Hepatocyte (in vitro differentiated cells): ENCODE measurements at regions not wholly inside any gene's neighbourhood (a gene's known extent, or its start where the extent isn't known, plus 50 kb on each side); places are given as distances from the start of the nearest gene placed in this dataset.

ENCODE experiments used
- DNase-seq: peaks from one replicate; pipeline ENCODE4 v3.0.0-alpha.2; 2016; ENCODE audit warnings: low spot score
- H2AFZ ChIP-seq: fragments of 200-600 bp; sonication (generic); 2 replicates; pipeline ENCODE4 v1.6.0; 2016; ENCODE audit warnings: antibody characterized with exemption, mild to moderate bottlenecking
- H3K27ac ChIP-seq: fragments of 200-600 bp; sonication (generic); 2 replicates; pipeline ENCODE4 v1.5.1; 2016; ENCODE audit warnings: mild to moderate bottlenecking
- H3K27me3 ChIP-seq: fragments of 200-600 bp; sonication (generic); 2 replicates; pipeline ENCODE4 v1.6.1; 2016
- H3K36me3 ChIP-seq: fragments of 200-600 bp; sonication (generic); replicated peaks from 2 replicates; pipeline ENCODE4 v1.5.1; 2016; ENCODE audit warnings: low read depth; ENCODE audit not compliant: insufficient read depth
- H3K4me1 ChIP-seq: fragments of 200-600 bp; sonication (generic); 2 replicates; pipeline ENCODE4 v1.5.1; 2016; ENCODE audit warnings: mild to moderate bottlenecking, moderate library complexity; ENCODE audit not compliant: insufficient read depth
- H3K4me2 ChIP-seq: fragments of 200-600 bp; sonication (generic); 2 replicates; pipeline ENCODE4 v1.6.0; 2016
- H3K4me3 ChIP-seq: fragments of 200-600 bp; sonication (generic); 2 replicates; pipeline ENCODE4 v1.5.1; 2016; ENCODE audit warnings: mild to moderate bottlenecking
- H3K79me2 ChIP-seq: fragments of 200-600 bp; sonication (generic); 2 replicates; pipeline ENCODE4 v1.6.0; 2017; ENCODE audit warnings: mild to moderate bottlenecking
- H3K9me2 ChIP-seq: fragments of 200-600 bp; sonication (generic); replicated peaks from 2 replicates; pipeline ENCODE4 v1.6.0; 2017; ENCODE audit warnings: mild to moderate bottlenecking; ENCODE audit not compliant: insufficient read depth
- H3K9me3 ChIP-seq: fragments of 200-600 bp; sonication (generic); 2 replicates; pipeline ENCODE4 v1.5.1; 2016; ENCODE audit warnings: low read depth, mild to moderate bottlenecking
- H4K20me1 ChIP-seq: fragments of 200-600 bp; sonication (generic); 2 replicates; pipeline ENCODE4 v1.6.0; 2016; ENCODE audit warnings: mild to moderate bottlenecking; ENCODE audit not compliant: insufficient read depth, poor library complexity, severe bottlenecking
- CTCF ChIP-seq: fragments of 200-600 bp; sonication (generic); IDR thresholded peaks from 2 replicates; pipeline ENCODE4 v1.5.1; 2016; ENCODE audit warnings: antibody characterized with exemption, mild to moderate bottlenecking; ENCODE audit not compliant: poor library complexity
- EZH2 ChIP-seq: fragments of 200-600 bp; sonication (generic); IDR thresholded peaks from 2 replicates; pipeline ENCODE4 v1.6.1; 2016; ENCODE audit warnings: antibody characterized with exemption, mild to moderate bottlenecking, borderline replicate concordance
- EZH2phosphoT487 ChIP-seq: fragments of 200-600 bp; sonication (generic); IDR thresholded peaks from one replicate; pipeline ENCODE4 v1.6.1; 2018; ENCODE audit warnings: antibody characterized with exemption, mild to moderate bottlenecking, low read depth, moderate library complexity; ENCODE audit not compliant: unreplicated experiment, severe bottlenecking
- WGBS: methylation state at CpG from one replicate; pipeline ENCODE4 v1.1.6; 2016; ENCODE audit warnings: low lambda C conversion rate; ENCODE audit errors: missing lambda C conversion rate; 5-methylcytosine and 5-hydroxymethylcytosine counted together

DNA sequence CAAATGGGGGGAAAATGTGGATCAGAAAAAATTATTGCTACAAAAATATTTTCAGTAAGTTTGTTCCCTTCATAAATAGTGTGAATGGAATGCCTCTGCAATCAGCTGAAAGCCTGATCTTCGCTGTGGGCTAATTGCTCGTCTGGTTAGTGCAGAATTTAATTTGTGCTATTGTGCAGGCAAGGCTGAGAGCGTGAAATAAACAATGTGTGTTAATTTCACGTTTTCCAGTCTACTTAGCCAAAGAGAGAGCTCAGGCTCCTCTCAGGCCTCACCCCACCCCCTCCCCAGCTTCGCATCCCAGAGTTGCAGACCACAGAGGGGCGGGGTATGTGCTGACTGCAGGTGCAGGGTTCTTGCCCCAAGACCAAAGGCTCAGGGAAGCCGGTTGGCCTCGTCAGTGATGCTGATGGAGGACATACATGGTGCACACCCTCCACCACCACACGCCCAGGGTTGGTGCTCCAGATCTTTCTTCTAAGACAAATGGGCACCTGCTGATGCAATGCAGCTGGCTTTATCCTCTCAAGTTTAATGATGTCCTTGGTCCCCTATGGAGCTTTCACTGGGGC lies 302.6 kb upstream of the SLC14A2 start:
- no peak overlapping the region for H3K4me2 ChIP-seq
- no peaks in the 10 kb centered on the region for H3K9me3 ChIP-seq
- no peaks in the 10 kb centered on the region for H3K79me2 ChIP-seq
- 89% methylated on average over 9 of the region's 9 CpGs for WGBS
- H3K9me2 ChIP-seq: no peaks in the 10 kb centered on the region
- H3K4me1 ChIP-seq: no peaks in the 10 kb centered on the region
- no peak for DNase-seq
- no peak overlapping the region for H2AFZ ChIP-seq
- H3K36me3 ChIP-seq: no peaks in the 10 kb centered on the region
- no peak overlapping the region for H3K27ac ChIP-seq
- no peaks in the 10 kb centered on the region for H3K27me3 ChIP-seq
- TF ChIP-seq CTCF: no peak
- no peak for TF ChIP-seq EZH2
- TF ChIP-seq EZH2phosphoT487: no peak
- no peak overlapping the region for H3K4me3 ChIP-seq
- H4K20me1 ChIP-seq: no peaks in the 10 kb centered on the region

DNA sequence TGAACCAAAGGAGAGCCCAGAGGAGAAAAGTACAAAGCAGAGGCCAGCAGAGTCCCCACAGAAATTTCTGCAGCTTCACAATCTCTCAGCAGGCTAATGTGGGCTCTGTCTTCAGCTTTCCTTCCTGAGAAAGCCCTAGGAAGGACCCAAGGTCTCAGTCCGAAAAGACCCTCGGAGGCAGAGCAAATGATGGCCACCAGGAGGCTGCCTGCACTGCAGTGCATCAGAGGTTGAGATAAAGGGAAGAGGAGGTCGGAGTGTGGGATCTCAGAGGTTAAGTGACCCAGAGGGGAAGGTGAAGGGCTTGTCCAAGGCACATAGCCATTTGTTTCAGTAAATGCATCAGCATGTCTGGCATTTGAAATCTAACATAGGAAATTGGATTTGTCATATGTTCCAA lies 299.1 kb upstream of the SLC14A2 start:
- Histone ChIP-seq H4K20me1 (no peaks in the 10 kb centered on the region), H3K27ac (no peak overlapping the region), H3K79me2 (no peaks in the 10 kb centered on the region), H3K4me2 (no peak overlapping the region), H3K9me3 (no peaks in the 10 kb centered on the region), H2AFZ (no peak overlapping the region), H3K9me2 (no peaks in the 10 kb centered on the region), H3K27me3 (no peaks in the 10 kb centered on the region), H3K36me3 (no peaks in the 10 kb centered on the region), H3K4me3 (no peak overlapping the region), H3K4me1 (no peaks in the 10 kb centered on the region)
- 85% methylated on average over 3 of the region's 3 CpGs for WGBS
- TF ChIP-seq EZH2phosphoT487 (no peak), EZH2 (no peak), CTCF (no peak)
- no peak for DNase-seq

DNA sequence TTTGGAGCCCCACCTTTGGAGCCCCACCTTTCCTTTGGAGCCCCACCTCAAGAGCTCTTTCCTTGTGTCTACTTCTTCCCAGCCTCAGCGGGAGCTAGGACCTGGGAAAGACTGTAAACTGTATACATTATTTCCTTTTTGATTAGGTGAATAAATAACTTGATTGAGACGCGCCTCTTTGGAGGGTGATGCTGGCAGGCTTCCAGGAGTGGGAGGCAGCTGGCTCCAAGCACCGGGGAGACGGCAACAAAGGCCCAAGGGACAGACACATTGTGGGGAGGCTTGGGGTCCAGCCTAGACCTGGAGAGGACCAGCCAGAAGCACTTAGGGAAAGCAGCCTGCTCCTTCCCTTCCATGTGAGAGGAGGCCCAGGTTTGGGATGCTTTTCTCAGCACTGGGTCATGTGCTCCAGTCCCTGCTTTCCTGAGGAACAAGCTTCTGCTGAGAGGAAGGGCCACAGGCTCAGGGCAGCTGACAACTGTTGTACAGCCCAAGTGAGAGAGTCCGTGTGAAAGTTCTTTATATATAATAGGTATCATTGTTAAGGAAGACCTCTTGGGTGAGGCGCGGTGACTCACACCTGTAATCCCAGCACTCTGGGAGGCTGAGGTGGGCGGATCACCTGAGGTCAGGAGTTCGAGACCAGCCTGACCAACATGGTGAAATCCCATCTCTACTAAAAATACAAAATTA lies 297.2 kb upstream of the SLC14A2 start:
- Histone ChIP-seq H3K27ac (no peak overlapping the region), H3K9me2 (no peaks in the 10 kb centered on the region), H3K9me3 (no peaks in the 10 kb centered on the region), H4K20me1 (no peaks in the 10 kb centered on the region), H3K4me2 (no peak overlapping the region), H3K27me3 (no peaks in the 10 kb centered on the region), H3K79me2 (no peaks in the 10 kb centered on the region), H3K4me3 (no peak overlapping the region), H3K36me3 (no peaks in the 10 kb centered on the region), H3K4me1 (no peaks in the 10 kb centered on the region), H2AFZ (no peak overlapping the region)
- 84% methylated on average over 10 of the region's 10 CpGs for WGBS
- no peak for DNase-seq
- TF ChIP-seq CTCF: no peak
- no peak for TF ChIP-seq EZH2phosphoT487
- no peak for TF ChIP-seq EZH2
